ENCODE measurements at regions not wholly inside any gene's neighbourhood (a gene's known extent, or its start where the extent isn't known, plus 50 kb on each side); places are given as distances from the start of the nearest gene placed in this dataset.

GRCh38 chr10:8591640-8592039 is 537.2 kb downstream of the GATA3 start:
- H3K9me3 ChIP-seq (ENCODE audit: control insufficient read depth in 2 of 2, insufficient read depth in 1 of 2, low read depth in 1 of 2, low read length in 1 of 2): no peaks in the 10 kb centered on the region
- DNase-seq: no peak
- H3K36me3 ChIP-seq (ENCODE audit: control insufficient read depth in 3 of 3, insufficient read depth in 2 of 3, low read depth in 1 of 3, low read length in 3 of 3): no peaks in the 10 kb centered on the region
- no peaks in the 10 kb centered on the region for H3K4me1 ChIP-seq (ENCODE audit: control insufficient read depth in 3 of 3, insufficient read depth in 2 of 3, low read depth in 1 of 3, low read length in 2 of 3)
- WGBS, 3 donors: 85 to 90% (median 87%) methylated on average over 7 of the region's 7 CpGs
- no peak overlapping the region for H3K4me3 ChIP-seq (ENCODE audit: low read depth in 1 of 3, low read length in 3 of 3)
- H3K27me3 ChIP-seq (ENCODE audit: control insufficient read depth in 3 of 3, insufficient read depth in 3 of 3, low read length in 3 of 3): no peaks in the 10 kb centered on the region
- no peak for FAIRE-seq
- H3K27ac ChIP-seq (ENCODE audit: low read depth in 1 of 3, low read length in 2 of 3): no peak overlapping the region

DNA sequence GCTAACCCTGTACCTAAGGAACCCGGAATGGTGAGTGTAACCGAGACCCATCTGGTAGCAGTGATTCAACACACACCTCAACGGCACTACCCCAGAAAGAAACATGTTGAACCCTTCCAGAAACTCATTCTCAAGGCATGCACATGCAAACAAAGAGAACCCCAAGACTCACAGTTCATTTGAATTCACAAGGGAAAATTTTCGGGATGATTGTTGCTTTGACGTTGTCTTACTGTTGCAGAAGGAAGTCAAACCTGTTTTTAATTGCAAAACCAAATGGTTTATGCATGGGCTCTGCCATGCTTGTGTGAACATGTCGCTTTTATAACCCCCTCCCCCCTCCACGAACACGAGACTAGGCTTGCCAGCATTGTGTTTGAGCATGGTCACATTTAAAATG is 539.7 kb downstream of the GATA3 start:
- Histone ChIP-seq H3K4me3 (ENCODE audit: low read depth in 1 of 3, low read length in 3 of 3) (no peak overlapping the region), H3K27me3 (ENCODE audit: control insufficient read depth in 3 of 3, insufficient read depth in 3 of 3, low read length in 3 of 3) (no peaks in the 10 kb centered on the region), H3K27ac (ENCODE audit: low read depth in 1 of 3, low read length in 2 of 3) (no peak overlapping the region), H3K9me3 (ENCODE audit: control insufficient read depth in 2 of 2, insufficient read depth in 1 of 2, low read depth in 1 of 2, low read length in 1 of 2) (no peaks in the 10 kb centered on the region), H3K4me1 (ENCODE audit: control insufficient read depth in 3 of 3, insufficient read depth in 2 of 3, low read depth in 1 of 3, low read length in 2 of 3) (no peaks in the 10 kb centered on the region), H3K36me3 (ENCODE audit: control insufficient read depth in 3 of 3, insufficient read depth in 2 of 3, low read depth in 1 of 3, low read length in 3 of 3) (no peaks in the 10 kb centered on the region)
- no peak for DNase-seq
- FAIRE-seq: no peak
- 79 to 90% (median 82%) methylated on average over 8 of the region's 8 CpGs for WGBS, 3 donors

GRCh38 chr10:8594711-8595110 is 540.2 kb downstream of the GATA3 start:
- FAIRE-seq: no peak
- Histone ChIP-seq H3K27ac (ENCODE audit: low read depth in 1 of 3, low read length in 2 of 3) (no peak overlapping the region), H3K4me3 (ENCODE audit: low read depth in 1 of 3, low read length in 3 of 3) (no peak overlapping the region)

GRCh38 chr10:8595140-8595539 is 540.7 kb downstream of the GATA3 start:
- Histone ChIP-seq H3K4me3 (ENCODE audit: low read depth in 1 of 3, low read length in 3 of 3) (no peak overlapping the region), H3K27ac (ENCODE audit: low read depth in 1 of 3, low read length in 2 of 3) (no peak overlapping the region), H3K4me1 (ENCODE audit: control insufficient read depth in 3 of 3, insufficient read depth in 2 of 3, low read depth in 1 of 3, low read length in 2 of 3) (no peaks in the 10 kb centered on the region), H3K36me3 (ENCODE audit: control insufficient read depth in 3 of 3, insufficient read depth in 2 of 3, low read depth in 1 of 3, low read length in 3 of 3) (no peaks in the 10 kb centered on the region), H3K27me3 (ENCODE audit: control insufficient read depth in 3 of 3, insufficient read depth in 3 of 3, low read length in 3 of 3) (no peaks in the 10 kb centered on the region), H3K9me3 (ENCODE audit: control insufficient read depth in 2 of 2, insufficient read depth in 1 of 2, low read depth in 1 of 2, low read length in 1 of 2) (no peaks in the 10 kb centered on the region)
- no peak for DNase-seq
- no peak for FAIRE-seq
- 58 to 60% (median 58%) methylated on average over 3 of the region's 3 CpGs for WGBS, 3 donors

More at GRCh38 chr10:8594711-8595110, 540.2 kb downstream of the GATA3 start:
- Histone ChIP-seq H3K4me1 (ENCODE audit: control insufficient read depth in 3 of 3, insufficient read depth in 2 of 3, low read depth in 1 of 3, low read length in 2 of 3) (no peaks in the 10 kb centered on the region), H3K36me3 (ENCODE audit: control insufficient read depth in 3 of 3, insufficient read depth in 2 of 3, low read depth in 1 of 3, low read length in 3 of 3) (no peaks in the 10 kb centered on the region), H3K9me3 (ENCODE audit: control insufficient read depth in 2 of 2, insufficient read depth in 1 of 2, low read depth in 1 of 2, low read length in 1 of 2) (no peaks in the 10 kb centered on the region), H3K27me3 (ENCODE audit: control insufficient read depth in 3 of 3, insufficient read depth in 3 of 3, low read length in 3 of 3) (no peaks in the 10 kb centered on the region)
- 71 to 89% (median 74%) methylated on average over 5 of the region's 5 CpGs for WGBS, 3 donors
- DNase-seq: no peak

DNA sequence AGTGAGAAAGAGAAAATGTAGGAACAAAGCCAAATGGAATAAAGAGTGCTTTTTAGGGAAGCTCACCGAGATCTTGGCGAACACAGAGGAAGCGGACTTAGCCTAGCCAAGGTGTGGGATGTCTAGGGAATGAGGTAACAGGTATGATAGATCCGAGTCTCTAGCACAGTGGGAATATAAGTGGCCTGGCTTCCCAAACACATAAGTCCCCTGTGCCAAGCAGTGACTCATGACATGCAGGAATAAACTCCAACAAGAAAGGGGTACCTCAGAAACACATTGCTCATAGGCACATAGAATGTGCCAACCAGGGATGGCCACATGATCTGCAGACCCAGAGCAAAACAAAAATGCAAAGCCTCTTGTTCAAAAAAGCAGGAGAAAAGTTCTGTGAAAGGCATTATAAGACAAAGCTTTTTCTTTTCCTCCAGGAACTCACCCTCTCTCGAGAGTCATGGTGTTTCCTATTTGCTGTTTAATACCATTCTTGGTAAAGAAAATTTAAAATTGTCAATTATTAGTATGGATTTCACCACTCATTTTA is 542.5 kb downstream of the GATA3 start:
- no peak for DNase-seq
- Histone ChIP-seq H3K27ac (ENCODE audit: low read depth in 1 of 3, low read length in 2 of 3) (no peak overlapping the region), H3K4me1 (ENCODE audit: control insufficient read depth in 3 of 3, insufficient read depth in 2 of 3, low read depth in 1 of 3, low read length in 2 of 3) (no peaks in the 10 kb centered on the region), H3K36me3 (ENCODE audit: control insufficient read depth in 3 of 3, insufficient read depth in 2 of 3, low read depth in 1 of 3, low read length in 3 of 3) (no peaks in the 10 kb centered on the region), H3K9me3 (ENCODE audit: control insufficient read depth in 2 of 2, insufficient read depth in 1 of 2, low read depth in 1 of 2, low read length in 1 of 2) (no peaks in the 10 kb centered on the region), H3K4me3 (ENCODE audit: low read depth in 1 of 3, low read length in 3 of 3) (no peak overlapping the region), H3K27me3 (ENCODE audit: control insufficient read depth in 3 of 3, insufficient read depth in 3 of 3, low read length in 3 of 3) (no peaks in the 10 kb centered on the region)
- WGBS, 3 donors: 65 to 81% (median 81%) methylated on average over 5 of the region's 5 CpGs
- no peak for FAIRE-seq

GRCh38 chr10:8600192-8600591 is 545.7 kb downstream of the GATA3 start:
- Histone ChIP-seq H3K9me3 (ENCODE audit: control insufficient read depth in 2 of 2, insufficient read depth in 1 of 2, low read depth in 1 of 2, low read length in 1 of 2) (no peaks in the 10 kb centered on the region), H3K4me3 (ENCODE audit: low read depth in 1 of 3, low read length in 3 of 3) (no peak overlapping the region), H3K36me3 (ENCODE audit: control insufficient read depth in 3 of 3, insufficient read depth in 2 of 3, low read depth in 1 of 3, low read length in 3 of 3) (no peaks in the 10 kb centered on the region), H3K27ac (ENCODE audit: low read depth in 1 of 3, low read length in 2 of 3) (no peak overlapping the region), H3K4me1 (ENCODE audit: control insufficient read depth in 3 of 3, insufficient read depth in 2 of 3, low read depth in 1 of 3, low read length in 2 of 3) (no peaks in the 10 kb centered on the region), H3K27me3 (ENCODE audit: control insufficient read depth in 3 of 3, insufficient read depth in 3 of 3, low read length in 3 of 3) (no peaks in the 10 kb centered on the region)
- no peak for DNase-seq
- no peak for FAIRE-seq
- 73 to 83% (median 81%) methylated on average over 3 of the region's 3 CpGs for WGBS, 3 donors

DNA sequence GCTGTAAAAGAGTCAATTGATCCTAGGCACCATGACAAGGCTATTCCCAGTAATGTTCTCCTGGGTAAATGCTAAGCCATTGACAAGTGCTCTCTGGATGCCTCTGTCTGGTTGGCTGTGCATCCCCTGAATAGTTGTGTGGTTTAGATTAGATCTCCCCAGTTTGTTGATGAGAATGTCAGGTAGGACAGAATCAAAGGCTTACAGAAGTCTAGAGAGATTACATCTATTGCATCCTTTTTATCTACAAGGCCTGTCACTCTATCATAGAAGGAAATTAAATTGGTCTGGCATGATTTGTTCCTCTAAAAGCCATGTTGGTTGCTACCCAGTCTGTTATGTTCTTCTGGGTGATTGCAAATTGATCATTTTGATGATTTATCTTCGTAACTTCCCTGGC is 548.3 kb downstream of the GATA3 start:
- 82 to 95% (median 87%) methylated on average over 1 of the region's 1 CpG for WGBS, 3 donors
- no peak for DNase-seq
- Histone ChIP-seq H3K9me3 (ENCODE audit: control insufficient read depth in 2 of 2, insufficient read depth in 1 of 2, low read depth in 1 of 2, low read length in 1 of 2) (peaks cover 0 to 5% of the 10 kb centered on the region in 2 donors), H3K36me3 (ENCODE audit: control insufficient read depth in 3 of 3, insufficient read depth in 2 of 3, low read depth in 1 of 3, low read length in 3 of 3) (no peaks in the 10 kb centered on the region), H3K4me3 (ENCODE audit: low read depth in 1 of 3, low read length in 3 of 3) (no peak overlapping the region), H3K27ac (ENCODE audit: low read depth in 1 of 3, low read length in 2 of 3) (no peak overlapping the region), H3K27me3 (ENCODE audit: control insufficient read depth in 3 of 3, insufficient read depth in 3 of 3, low read length in 3 of 3) (no peaks in the 10 kb centered on the region), H3K4me1 (ENCODE audit: control insufficient read depth in 3 of 3, insufficient read depth in 2 of 3, low read depth in 1 of 3, low read length in 2 of 3) (no peaks in the 10 kb centered on the region)
- no peak for FAIRE-seq

- 54 to 67% (median 64%) methylated on average over 6 of the region's 6 CpGs for WGBS, 3 donors
- FAIRE-seq (no peak), DNase-seq (no peak)
- Histone ChIP-seq H3K4me3 (ENCODE audit: low read depth in 1 of 3, low read length in 3 of 3) (no peak overlapping the region), H3K9me3 (ENCODE audit: control insufficient read depth in 2 of 2, insufficient read depth in 1 of 2, low read depth in 1 of 2, low read length in 1 of 2) (no peaks in the 10 kb centered on the region), H3K4me1 (ENCODE audit: control insufficient read depth in 3 of 3, insufficient read depth in 2 of 3, low read depth in 1 of 3, low read length in 2 of 3) (no peaks in the 10 kb centered on the region), H3K27ac (ENCODE audit: low read depth in 1 of 3, low read length in 2 of 3) (no peak overlapping the region), H3K27me3 (ENCODE audit: control insufficient read depth in 3 of 3, insufficient read depth in 3 of 3, low read length in 3 of 3) (no peaks in the 10 kb centered on the region), H3K36me3 (ENCODE audit: control insufficient read depth in 3 of 3, insufficient read depth in 2 of 3, low read depth in 1 of 3, low read length in 3 of 3) (no peaks in the 10 kb centered on the region)
These were observed 559.6 kb downstream of the GATA3 start for GRCh38 chr10:8614054-8614565.

GRCh38 chr10:8615118-8615517 is 560.6 kb downstream of the GATA3 start:
- Histone ChIP-seq H3K36me3 (ENCODE audit: control insufficient read depth in 3 of 3, insufficient read depth in 2 of 3, low read depth in 1 of 3, low read length in 3 of 3) (no peaks in the 10 kb centered on the region), H3K4me3 (ENCODE audit: low read depth in 1 of 3, low read length in 3 of 3) (no peak overlapping the region), H3K27me3 (ENCODE audit: control insufficient read depth in 3 of 3, insufficient read depth in 3 of 3, low read length in 3 of 3) (no peaks in the 10 kb centered on the region), H3K9me3 (ENCODE audit: control insufficient read depth in 2 of 2, insufficient read depth in 1 of 2, low read depth in 1 of 2, low read length in 1 of 2) (no peaks in the 10 kb centered on the region), H3K4me1 (ENCODE audit: control insufficient read depth in 3 of 3, insufficient read depth in 2 of 3, low read depth in 1 of 3, low read length in 2 of 3) (no peaks in the 10 kb centered on the region), H3K27ac (ENCODE audit: low read depth in 1 of 3, low read length in 2 of 3) (no peak overlapping the region)
- FAIRE-seq (no peak), DNase-seq (no peak)
- WGBS, 3 donors: 65 to 75% (median 73%) methylated on average over 4 of the region's 4 CpGs

Measured in small intestine (tissue), 7 donors.